ENCODE measurements at regions not wholly inside any gene's neighbourhood (a gene's known extent, or its start where the extent isn't known, plus 50 kb on each side); places are given as distances from the start of the nearest gene placed in this dataset.
"Not testable (repeated sequence)": the region's sequence is repeated elsewhere in the genome, so short reads cannot be mapped to it uniquely, and the experiment has no call there.

GRCh38 chr20:1825507-1825906 is 69.7 kb upstream of the SIRPA start:
- no peak for DNase-seq

GRCh38 chr20:1824834-1825233 is 70.4 kb upstream of the SIRPA start:
- DNase-seq = no peak

GRCh38 chr20:1824181-1824580 is 71.0 kb upstream of the SIRPA start:
- no peak for DNase-seq

- no peak for DNase-seq
Measured at GRCh38 chr20:1823450-1823844, 71.8 kb upstream of the SIRPA start.

- no peak for DNase-seq
Measured at GRCh38 chr20:1822564-1823449, 72.4 kb upstream of the SIRPA start.

- DNase-seq = no peak
Measured at GRCh38 chr20:1820138-1821079, 74.8 kb upstream of the SIRPA start.

GRCh38 chr20:1819311-1820137 is 75.7 kb upstream of the SIRPA start:
- DNase-seq = no peak

GRCh38 chr20:1818895-1819294 is 76.3 kb upstream of the SIRPA start:
- DNase-seq = no peak

- no peak for DNase-seq
Measured at GRCh38 chr20:1818247-1818840, 76.9 kb upstream of the SIRPA start.

- DNase-seq = no peak
Measured at GRCh38 chr20:1817577-1818211, 77.5 kb upstream of the SIRPA start.

GRCh38 chr20:1816384-1817381 is 78.5 kb upstream of the SIRPA start:
- DNase-seq = no peak

GRCh38 chr20:1815502-1816085 is 79.6 kb upstream of the SIRPA start:
- DNase-seq = no peak

- DNase-seq = not testable (repeated sequence)
Measured at GRCh38 chr20:1814861-1815260, 80.3 kb upstream of the SIRPA start.

GRCh38 chr20:1813674-1814635 is 81.3 kb upstream of the SIRPA start:
- no peak for DNase-seq

- no peak for DNase-seq
Measured at GRCh38 chr20:1813101-1813529, 82.1 kb upstream of the SIRPA start.

GRCh38 chr20:1811621-1812498 is 83.3 kb upstream of the SIRPA start:
- DNase-seq = no peak

GRCh38 chr20:1810926-1811620 is 84.1 kb upstream of the SIRPA start:
- no peak for DNase-seq

Measured in T-helper 9 cell (primary cell).